IMR-90 (cell line): ENCODE measurements at regions not wholly inside any gene's neighbourhood (a gene's known extent, or its start where the extent isn't known, plus 50 kb on each side); places are given as distances from the start of the nearest gene placed in this dataset. TPM values are rescaled to one million over a fixed set of nuclear protein-coding genes. Genes with fewer than 3 reads are reported as not detected.

Experiments used
- microRNA-seq, 2 experiments: library from miRNA; stranded (forward) in 1 of 2; unstranded in 1 of 2; fragments of 10-50 nt in 1 of 2; fragments of <30 nt in 1 of 2; gene quantifications in 1 of 2; microRNA quantifications in 1 of 2; one replicate each; pipeline versions ENCODE3 to v1.1.0; 2013 to 2020; ENCODE audit not compliant: insufficient read depth in 1 of 2, insufficient read length in 1 of 2, unreplicated experiment in 1 of 2
- small RNA-seq, 5 experiments: library from RNA; depleted of rRNA; stranded (forward); fragments of <200 nt; gene quantifications; one replicate each; pipeline ENCODE3, GENCODE V24; 2012

Small RNA genes lying in the stretch of these regions (microRNA-seq; reads per million reads assigned to microRNA genes)
- gene RN7SL7P (ENCODE audit: insufficient read depth, insufficient read length) = not detected

Small RNA genes lying in the stretch of these regions (small RNA-seq; reads per million reads assigned to genes)
- 0 reads per million in 5 experiments for gene RN7SL7P
